Activated T-cell treated with anti-CD3 and anti-CD28 coated beads, Interleukin-2, amount 50 U/mL, for 24 hours (primary cell): ENCODE measurements at regions not wholly inside any gene's neighbourhood (a gene's known extent, or its start where the extent isn't known, plus 50 kb on each side); places are given as distances from the start of the nearest gene placed in this dataset.
"Not testable (repeated sequence)": the region's sequence is repeated elsewhere in the genome, so short reads cannot be mapped to it uniquely, and the experiment has no call there.

Experiments used
- DNase-seq: peaks from one replicate; pipeline ENCODE4 v3.0.0-alpha.2; 2020
- H3K27ac Mint-ChIP-seq: 2 replicates; pipeline ENCODE4 v1.8.0; 2020; ENCODE audit warnings: mild to moderate bottlenecking, mixed read lengths
- H3K27me3 Mint-ChIP-seq: 2 replicates; pipeline ENCODE4 v1.8.0; 2020; ENCODE audit warnings: mixed read lengths
- H3K36me3 Mint-ChIP-seq: 2 replicates; pipeline ENCODE4 v1.8.0; 2020; ENCODE audit warnings: low read depth, mixed read lengths
- H3K4me1 Mint-ChIP-seq: 2 replicates; pipeline ENCODE4 v1.8.0; 2020; ENCODE audit warnings: low read depth, mixed read lengths
- H3K4me3 Mint-ChIP-seq: 2 replicates; pipeline ENCODE4 v1.8.0; 2020; ENCODE audit warnings: mild to moderate bottlenecking, moderate library complexity, mixed read lengths
- H3K9me3 Mint-ChIP-seq: 2 replicates; pipeline ENCODE4 v1.8.0; 2020; ENCODE audit warnings: mixed read lengths

DNA sequence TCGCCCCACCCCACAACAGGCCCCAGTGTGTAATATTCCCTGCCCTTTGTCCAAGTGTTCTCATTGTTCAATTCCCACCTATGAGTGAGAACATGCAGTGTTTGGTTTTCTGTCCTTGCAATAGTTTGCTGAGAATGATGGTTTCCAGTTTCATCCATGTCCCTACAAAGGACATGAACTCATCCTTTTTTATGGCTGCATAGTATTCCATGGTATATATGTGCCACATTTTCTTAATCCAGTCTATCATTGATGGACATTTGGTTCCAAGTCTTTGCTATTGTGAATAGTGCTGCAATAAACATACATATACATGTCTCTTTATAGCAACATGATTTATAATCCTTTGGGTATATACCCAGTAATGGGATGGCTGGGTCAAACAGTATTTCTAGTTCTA lies 132.7 kb downstream of the SNX10 start:
- not testable (repeated sequence) for H3K36me3 Mint-ChIP-seq, H3K4me1 Mint-ChIP-seq, DNase-seq, H3K27ac Mint-ChIP-seq, H3K9me3 Mint-ChIP-seq, H3K4me3 Mint-ChIP-seq
- H3K27me3 Mint-ChIP-seq = peaks cover 22% of the 10 kb centered on the region

DNA sequence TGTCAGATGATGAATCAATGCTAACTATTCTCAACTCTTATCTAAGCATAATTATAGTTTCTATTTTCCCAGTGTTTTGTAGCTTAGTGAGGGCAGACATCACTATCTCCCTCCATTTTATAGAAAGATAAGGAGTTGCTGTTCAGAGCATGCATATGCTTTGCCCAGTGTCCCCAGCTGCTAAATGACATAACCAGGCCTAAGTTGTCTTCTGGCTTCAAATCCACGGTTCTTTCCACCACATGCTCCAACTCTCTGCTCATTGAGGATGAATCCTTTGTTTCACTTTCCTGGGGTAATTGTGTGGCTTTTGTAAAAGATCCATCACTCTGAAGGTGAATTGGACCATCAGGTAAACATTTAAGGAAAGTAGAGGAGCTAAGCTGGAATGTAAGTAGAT lies 134.0 kb downstream of the SNX10 start:
- Mint-ChIP-seq H3K4me3 (no peak overlapping the region), H3K4me1 (no peaks in the 10 kb centered on the region)

GRCh38 chr7:26426096-26426495 lies 134.4 kb downstream of the SNX10 start:
- Mint-ChIP-seq H3K27me3 (peaks cover 16% of the 10 kb centered on the region), H3K36me3 (no peaks in the 10 kb centered on the region), H3K4me3 (no peak overlapping the region), H3K9me3 (no peaks in the 10 kb centered on the region), H3K27ac (no peak overlapping the region), H3K4me1 (no peaks in the 10 kb centered on the region)
- no peak for DNase-seq

More for the DNA sequence above, 134.0 kb downstream of the SNX10 start:
- Mint-ChIP-seq H3K36me3 (no peaks in the 10 kb centered on the region), H3K9me3 (no peaks in the 10 kb centered on the region), H3K27ac (no peak overlapping the region), H3K27me3 (peaks cover 20% of the 10 kb centered on the region)
- no peak for DNase-seq

DNA sequence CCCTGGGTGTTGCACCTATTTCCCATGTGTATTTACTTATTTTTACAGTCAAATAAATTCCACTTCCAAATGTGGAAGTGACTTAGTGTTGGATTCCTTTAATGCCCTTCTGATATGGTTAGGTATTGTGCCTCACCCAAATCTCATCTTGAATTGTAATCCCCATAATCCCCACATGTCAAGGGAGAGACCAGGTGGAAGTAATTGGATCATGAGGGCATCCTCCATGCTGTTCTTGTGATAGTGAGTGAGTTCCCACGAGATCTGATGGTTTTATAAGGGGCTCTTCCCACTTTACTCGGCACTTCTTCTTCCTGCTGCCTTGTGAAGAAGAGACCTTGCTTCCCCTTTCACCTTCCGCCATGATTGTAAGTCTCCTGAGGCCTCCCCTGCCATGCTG lies 136.9 kb downstream of the SNX10 start:
- Mint-ChIP-seq H3K9me3 (no peaks in the 10 kb centered on the region), H3K4me3 (no peak overlapping the region), H3K36me3 (no peaks in the 10 kb centered on the region), H3K4me1 (no peaks in the 10 kb centered on the region), H3K27ac (no peak overlapping the region), H3K27me3 (peaks cover 16% of the 10 kb centered on the region)
- no peak for DNase-seq

DNA sequence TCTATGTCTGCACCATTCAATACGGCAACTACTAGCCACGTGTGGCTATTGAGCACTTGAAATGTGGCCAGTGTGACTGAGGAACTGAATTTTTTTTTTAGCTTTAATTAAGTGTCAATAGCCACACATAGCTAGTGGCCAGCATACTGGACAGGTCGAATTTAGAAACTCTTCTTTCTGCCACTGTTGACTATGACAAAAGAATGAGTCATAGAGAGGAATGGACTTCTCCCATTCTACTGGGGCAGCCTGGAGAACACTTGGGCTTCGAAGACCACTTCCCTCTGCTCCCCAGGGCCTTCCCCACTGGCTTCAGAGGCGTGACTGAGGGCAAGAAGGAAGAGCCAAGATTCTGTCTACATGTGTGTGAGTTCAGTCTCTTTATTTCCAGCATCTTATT lies 137.5 kb downstream of the SNX10 start:
- H3K9me3 Mint-ChIP-seq = no peaks in the 10 kb centered on the region
- no peaks in the 10 kb centered on the region for H3K4me1 Mint-ChIP-seq
- no peak overlapping the region for H3K4me3 Mint-ChIP-seq
- no peaks in the 10 kb centered on the region for H3K36me3 Mint-ChIP-seq
- peaks cover 16% of the 10 kb centered on the region for H3K27me3 Mint-ChIP-seq
- no peak for DNase-seq
- no peak overlapping the region for H3K27ac Mint-ChIP-seq

GRCh38 chr7:26434974-26435373 lies 143.3 kb downstream of the SNX10 start:
- H3K4me3 Mint-ChIP-seq = no peak overlapping the region
- H3K9me3 Mint-ChIP-seq = no peaks in the 10 kb centered on the region
- H3K36me3 Mint-ChIP-seq = no peaks in the 10 kb centered on the region
- H3K27ac Mint-ChIP-seq = no peak overlapping the region
- no peaks in the 10 kb centered on the region for H3K4me1 Mint-ChIP-seq
- peaks cover 14% of the 10 kb centered on the region for H3K27me3 Mint-ChIP-seq
- DNase-seq = no peak

GRCh38 chr7:26437003-26437532 lies 145.4 kb downstream of the SNX10 start:
- no peaks in the 10 kb centered on the region for H3K9me3 Mint-ChIP-seq
- DNase-seq = no peak
- peaks cover 12% of the 10 kb centered on the region for H3K27me3 Mint-ChIP-seq
- H3K27ac Mint-ChIP-seq = no peak overlapping the region
- H3K4me3 Mint-ChIP-seq = no peak overlapping the region
- no peaks in the 10 kb centered on the region for H3K36me3 Mint-ChIP-seq
- H3K4me1 Mint-ChIP-seq = no peaks in the 10 kb centered on the region

GRCh38 chr7:26438078-26438477 lies 146.4 kb downstream of the SNX10 start:
- DNase-seq = no peak
- Mint-ChIP-seq H3K4me3 (no peak overlapping the region), H3K27ac (no peak overlapping the region), H3K9me3 (no peaks in the 10 kb centered on the region), H3K4me1 (no peaks in the 10 kb centered on the region), H3K36me3 (no peaks in the 10 kb centered on the region), H3K27me3 (peaks cover 10% of the 10 kb centered on the region)

GRCh38 chr7:26439521-26440232 lies 148.0 kb downstream of the SNX10 start:
- Mint-ChIP-seq H3K36me3 (no peaks in the 10 kb centered on the region), H3K9me3 (no peaks in the 10 kb centered on the region), H3K27ac (no peak overlapping the region), H3K4me3 (no peak overlapping the region), H3K4me1 (no peaks in the 10 kb centered on the region), H3K27me3 (peaks cover 15% of the 10 kb centered on the region)
- DNase-seq = no peak

DNA sequence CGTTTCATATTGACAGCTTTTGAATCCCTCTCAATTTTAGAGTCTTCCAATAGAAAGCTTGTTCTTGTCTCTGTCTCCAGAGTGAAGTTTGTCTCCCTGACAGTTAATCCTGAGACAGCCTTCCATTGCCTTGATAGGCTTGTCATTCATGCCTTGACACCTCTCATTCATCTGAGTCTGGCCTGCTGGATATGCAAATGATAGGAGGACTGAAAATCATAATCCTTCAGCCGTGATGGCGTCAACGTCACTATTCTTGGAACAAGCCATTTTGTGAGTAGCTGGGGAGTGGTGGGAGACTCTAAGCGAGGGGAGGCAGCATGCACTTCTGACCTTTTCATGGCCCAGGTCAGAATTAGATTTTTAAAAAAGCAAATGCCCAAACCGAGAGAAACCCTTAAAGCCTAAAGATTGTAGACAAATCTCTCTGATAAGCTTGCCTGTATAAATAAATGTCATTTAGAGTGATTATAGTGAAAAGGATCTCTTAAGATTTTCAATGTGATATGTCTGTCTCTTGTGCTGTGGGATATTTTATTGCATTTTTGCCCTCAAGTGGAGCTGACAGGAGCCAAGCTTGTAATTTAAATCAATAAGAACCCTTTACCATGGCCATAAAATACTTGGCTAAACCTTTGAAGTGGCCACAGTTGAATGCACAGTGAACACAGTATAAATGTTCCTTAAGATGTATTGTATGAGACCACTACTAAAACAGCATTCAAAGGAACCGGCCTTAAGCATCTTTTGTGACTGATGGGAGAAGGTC lies 148.8 kb downstream of the SNX10 start:
- Mint-ChIP-seq H3K27ac (no peak overlapping the region), H3K9me3 (no peaks in the 10 kb centered on the region), H3K4me3 (no peak overlapping the region), H3K4me1 (no peaks in the 10 kb centered on the region), H3K27me3 (peaks cover 14% of the 10 kb centered on the region), H3K36me3 (no peaks in the 10 kb centered on the region)
- no peak for DNase-seq

- no peak for DNase-seq
- H3K4me3 Mint-ChIP-seq = no peak overlapping the region
- no peak overlapping the region for H3K27ac Mint-ChIP-seq
- H3K9me3 Mint-ChIP-seq = no peaks in the 10 kb centered on the region
- H3K36me3 Mint-ChIP-seq = no peaks in the 10 kb centered on the region
- peaks cover 15% of the 10 kb centered on the region for H3K27me3 Mint-ChIP-seq
- H3K4me1 Mint-ChIP-seq = no peaks in the 10 kb centered on the region
Observed at GRCh38 chr7:26441002-26441521, 149.4 kb downstream of the SNX10 start.

- DNase-seq = no peak
- peaks cover 19% of the 10 kb centered on the region for H3K27me3 Mint-ChIP-seq
- H3K4me3 Mint-ChIP-seq = no peak overlapping the region
- H3K27ac Mint-ChIP-seq = no peak overlapping the region
- H3K36me3 Mint-ChIP-seq = no peaks in the 10 kb centered on the region
- no peaks in the 10 kb centered on the region for H3K9me3 Mint-ChIP-seq
- H3K4me1 Mint-ChIP-seq = no peaks in the 10 kb centered on the region
Observed at GRCh38 chr7:26441611-26442277, 150.1 kb downstream of the SNX10 start.

GRCh38 chr7:26443006-26443405 lies 151.3 kb downstream of the SNX10 start:
- no peaks in the 10 kb centered on the region for H3K9me3 Mint-ChIP-seq
- no peak overlapping the region for H3K27ac Mint-ChIP-seq
- DNase-seq = no peak
- H3K36me3 Mint-ChIP-seq = no peaks in the 10 kb centered on the region
- H3K27me3 Mint-ChIP-seq = peaks cover 18% of the 10 kb centered on the region
- no peaks in the 10 kb centered on the region for H3K4me1 Mint-ChIP-seq
- H3K4me3 Mint-ChIP-seq = no peak overlapping the region

DNA sequence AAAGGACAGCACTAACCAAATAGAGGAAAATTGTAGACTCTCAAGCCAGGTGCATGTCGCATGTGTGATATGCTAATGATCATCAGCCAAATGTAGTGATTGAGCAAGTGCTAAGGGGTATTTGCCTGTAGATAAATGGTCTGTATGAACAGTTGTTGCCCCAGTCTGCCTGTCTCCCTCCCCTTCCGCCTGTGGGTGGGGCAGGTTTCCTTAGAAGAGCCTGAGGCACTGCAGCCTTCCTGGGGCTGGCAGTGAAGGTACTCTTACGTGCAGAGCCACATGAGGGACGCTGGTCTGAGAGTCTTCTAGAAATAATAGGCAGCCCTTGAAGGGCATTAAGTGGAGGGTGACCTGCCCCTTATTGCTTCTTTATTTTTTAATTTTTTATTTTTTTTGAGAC lies 152.1 kb downstream of the SNX10 start:
- no peak overlapping the region for H3K4me3 Mint-ChIP-seq
- H3K27ac Mint-ChIP-seq = no peak overlapping the region
- no peaks in the 10 kb centered on the region for H3K4me1 Mint-ChIP-seq
- H3K36me3 Mint-ChIP-seq = no peaks in the 10 kb centered on the region
- DNase-seq = no peak
- no peaks in the 10 kb centered on the region for H3K9me3 Mint-ChIP-seq
- H3K27me3 Mint-ChIP-seq = peaks cover 24% of the 10 kb centered on the region
